Dendritic cell treated with granulocyte-macrophage colony-stimulating factor and Interleukin-4, amounts not matched to agents 40 ng/mL and 50 ng/mL, for 4 days (primary cell): ENCODE measurements at regions not wholly inside any gene's neighbourhood (a gene's known extent, or its start where the extent isn't known, plus 50 kb on each side); places are given as distances from the start of the nearest gene placed in this dataset.

ENCODE experiments used
- H3K27ac Mint-ChIP-seq: one replicate; pipeline ENCODE4 v1.8.0; 2022; ENCODE audit warnings: mild to moderate bottlenecking, mixed read lengths
- H3K27me3 Mint-ChIP-seq: one replicate; pipeline ENCODE4 v1.8.0; 2022; ENCODE audit warnings: mild to moderate bottlenecking, mixed read lengths
- H3K36me3 Mint-ChIP-seq: one replicate; pipeline ENCODE4 v1.8.0; 2022; ENCODE audit warnings: low read depth, mixed read lengths
- H3K4me1 Mint-ChIP-seq: one replicate; pipeline ENCODE4 v1.8.0; 2022; ENCODE audit warnings: low read depth, mixed read lengths
- H3K4me3 Mint-ChIP-seq: one replicate; pipeline ENCODE4 v1.8.0; 2022; ENCODE audit warnings: mild to moderate bottlenecking, moderate library complexity, mixed read lengths
- H3K9me3 Mint-ChIP-seq: one replicate; pipeline ENCODE4 v1.8.0; 2022; ENCODE audit warnings: mixed read lengths
- intact Hi-C: fragments of 100-400 bp; cut with micrococcal nuclease; formaldehyde crosslinking; loops from one replicate; pipeline ENCODE4 v1.15.0; 2022

DNA sequence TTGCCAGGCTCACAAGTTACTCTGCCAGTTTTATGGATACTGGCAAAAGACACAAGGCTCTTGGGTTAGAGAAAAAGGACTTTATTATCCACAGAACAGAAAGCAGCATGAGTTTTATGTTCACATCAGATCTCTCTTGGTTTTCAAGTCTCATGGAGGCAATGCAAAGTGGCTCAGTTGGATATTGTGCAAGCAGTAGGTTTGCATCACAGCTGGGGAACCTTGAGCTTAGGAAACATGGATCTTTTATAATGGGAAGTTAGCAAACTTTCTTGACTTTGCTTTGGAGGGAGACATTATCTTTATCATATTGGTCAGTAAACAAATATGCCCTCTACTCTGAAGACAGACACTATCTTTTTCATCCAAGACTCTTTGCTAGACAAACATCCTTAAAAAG is 109.2 kb upstream of the GRPR start:
- intact Hi-C loops = no loop called here
- no peak overlapping the region for H3K4me3 Mint-ChIP-seq
- H3K36me3 Mint-ChIP-seq = no peaks in the 10 kb centered on the region
- H3K27ac Mint-ChIP-seq = no peak overlapping the region
- no peaks in the 10 kb centered on the region for H3K4me1 Mint-ChIP-seq
- no peaks in the 10 kb centered on the region for H3K27me3 Mint-ChIP-seq
- H3K9me3 Mint-ChIP-seq = no peaks in the 10 kb centered on the region

DNA sequence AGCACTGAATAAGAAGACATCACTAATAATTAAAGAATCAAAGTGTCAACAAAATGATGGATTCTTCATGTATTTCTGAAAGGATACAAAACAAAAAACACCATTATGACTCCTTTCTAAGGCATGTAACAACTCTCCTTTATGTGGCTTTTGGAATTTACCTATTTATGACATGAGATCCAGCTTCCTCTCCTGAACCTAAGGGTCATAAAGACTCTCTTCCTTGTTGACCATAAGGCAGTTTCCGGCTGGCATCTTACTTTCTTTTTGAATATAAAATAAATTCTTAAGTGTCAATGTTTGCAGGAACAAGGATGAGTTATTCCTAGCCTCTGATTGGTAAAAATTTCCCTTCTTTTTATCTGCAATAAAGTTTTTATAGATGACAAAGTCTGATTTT is 111.1 kb upstream of the GRPR start:
- Mint-ChIP-seq H3K9me3 (no peaks in the 10 kb centered on the region), H3K36me3 (no peaks in the 10 kb centered on the region), H3K4me1 (no peaks in the 10 kb centered on the region), H3K4me3 (no peak overlapping the region), H3K27ac (no peak overlapping the region), H3K27me3 (no peaks in the 10 kb centered on the region)
- intact Hi-C loops = no loop called here

DNA sequence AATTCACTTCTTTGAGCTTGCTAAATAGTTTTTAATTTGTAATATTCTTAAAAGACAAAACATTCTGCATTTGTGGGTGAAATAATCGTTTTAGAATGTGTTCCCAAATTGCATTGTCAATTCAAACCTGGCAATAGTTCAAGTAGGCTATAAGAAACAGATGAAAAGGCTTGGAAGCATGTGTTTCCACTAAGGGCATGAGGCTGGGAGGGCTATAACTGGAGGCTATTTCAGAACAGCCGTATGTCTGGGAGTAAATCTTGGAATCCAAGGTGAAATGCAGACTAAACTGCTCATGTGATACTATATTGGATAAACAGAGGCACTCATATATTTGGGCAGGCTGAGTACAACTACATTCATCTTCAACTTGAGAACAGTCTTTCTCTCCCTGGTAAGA is 117.4 kb upstream of the GRPR start:
- Mint-ChIP-seq H3K9me3 (peaks cover 8% of the 10 kb centered on the region), H3K36me3 (no peaks in the 10 kb centered on the region), H3K27me3 (no peaks in the 10 kb centered on the region), H3K4me1 (no peaks in the 10 kb centered on the region), H3K27ac (no peak overlapping the region), H3K4me3 (no peak overlapping the region)
- intact Hi-C loops = no loop called here

DNA sequence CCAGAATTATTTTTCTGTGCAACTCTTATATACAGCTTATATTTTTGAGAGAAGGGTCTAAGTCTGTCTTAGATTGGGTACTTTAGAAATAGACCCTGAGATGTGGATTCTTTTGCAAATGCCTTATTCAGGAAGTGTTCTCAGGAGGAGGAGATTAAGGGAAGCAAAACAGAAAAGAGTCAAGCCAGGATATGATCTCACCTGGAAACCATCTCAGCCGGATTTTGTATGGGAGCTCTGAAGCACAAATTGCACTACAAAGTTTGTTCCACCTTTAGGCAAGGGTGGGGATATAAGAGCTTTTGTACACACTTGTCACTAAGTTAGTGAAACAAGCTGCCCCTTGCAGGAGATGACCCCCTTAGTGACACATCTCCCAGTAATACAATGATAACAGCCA is 121.2 kb upstream of the GRPR start:
- no peaks in the 10 kb centered on the region for H3K36me3 Mint-ChIP-seq
- no peaks in the 10 kb centered on the region for H3K27me3 Mint-ChIP-seq
- no peak overlapping the region for H3K4me3 Mint-ChIP-seq
- no peaks in the 10 kb centered on the region for H3K4me1 Mint-ChIP-seq
- H3K9me3 Mint-ChIP-seq = peaks cover 10% of the 10 kb centered on the region
- no peak overlapping the region for H3K27ac Mint-ChIP-seq
- intact Hi-C loops = no loop called here

DNA sequence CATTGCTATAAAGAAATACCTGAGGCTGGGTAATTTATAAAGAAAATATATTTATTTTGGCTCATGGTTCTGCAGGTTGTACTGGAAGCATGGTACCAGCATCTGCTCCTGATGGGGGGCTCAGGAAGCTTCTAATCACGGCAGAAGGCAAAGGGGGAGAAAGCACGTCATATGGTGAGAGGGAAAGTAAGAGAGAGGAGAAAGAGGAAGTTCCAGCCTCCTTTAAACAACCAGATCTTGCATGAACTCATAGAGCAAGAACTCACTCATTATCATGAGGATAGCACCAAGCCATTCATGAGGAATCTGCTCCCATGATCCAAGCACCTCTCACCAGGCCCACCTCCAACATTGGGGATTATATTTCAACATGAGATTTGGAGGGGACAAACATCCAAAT is 125.0 kb upstream of the GRPR start:
- H3K27ac Mint-ChIP-seq = no peak overlapping the region
- no peaks in the 10 kb centered on the region for H3K27me3 Mint-ChIP-seq
- H3K4me3 Mint-ChIP-seq = no peak overlapping the region
- peaks cover 26% of the 10 kb centered on the region for H3K9me3 Mint-ChIP-seq
- H3K36me3 Mint-ChIP-seq = no peaks in the 10 kb centered on the region
- intact Hi-C loops = no loop called here
- H3K4me1 Mint-ChIP-seq = no peaks in the 10 kb centered on the region

DNA sequence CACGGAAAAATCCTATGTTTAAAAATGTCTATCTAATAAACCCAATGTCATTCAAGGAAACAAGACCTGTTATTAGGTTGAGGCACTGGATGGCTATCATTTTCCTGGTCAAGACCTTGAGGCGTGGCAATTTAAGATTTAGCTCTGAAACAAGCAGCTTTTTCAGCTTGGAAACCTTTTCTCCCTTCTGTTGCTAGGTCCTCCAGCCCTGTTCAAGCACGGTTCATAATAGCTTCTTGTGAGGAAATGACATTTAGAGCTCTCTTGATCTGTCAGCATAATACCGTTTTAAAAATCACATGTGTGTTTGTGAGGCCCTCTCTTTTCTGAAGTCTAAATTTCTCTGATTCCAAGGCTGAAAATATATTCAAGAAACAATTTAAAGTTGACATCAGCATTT is 133.6 kb upstream of the GRPR start:
- no peaks in the 10 kb centered on the region for H3K36me3 Mint-ChIP-seq
- intact Hi-C loops = no loop called here
- peaks cover 11% of the 10 kb centered on the region for H3K9me3 Mint-ChIP-seq
- no peaks in the 10 kb centered on the region for H3K27me3 Mint-ChIP-seq
- H3K4me3 Mint-ChIP-seq = no peak overlapping the region
- H3K4me1 Mint-ChIP-seq = peaks cover 14% of the 10 kb centered on the region
- H3K27ac Mint-ChIP-seq = no peak overlapping the region

DNA sequence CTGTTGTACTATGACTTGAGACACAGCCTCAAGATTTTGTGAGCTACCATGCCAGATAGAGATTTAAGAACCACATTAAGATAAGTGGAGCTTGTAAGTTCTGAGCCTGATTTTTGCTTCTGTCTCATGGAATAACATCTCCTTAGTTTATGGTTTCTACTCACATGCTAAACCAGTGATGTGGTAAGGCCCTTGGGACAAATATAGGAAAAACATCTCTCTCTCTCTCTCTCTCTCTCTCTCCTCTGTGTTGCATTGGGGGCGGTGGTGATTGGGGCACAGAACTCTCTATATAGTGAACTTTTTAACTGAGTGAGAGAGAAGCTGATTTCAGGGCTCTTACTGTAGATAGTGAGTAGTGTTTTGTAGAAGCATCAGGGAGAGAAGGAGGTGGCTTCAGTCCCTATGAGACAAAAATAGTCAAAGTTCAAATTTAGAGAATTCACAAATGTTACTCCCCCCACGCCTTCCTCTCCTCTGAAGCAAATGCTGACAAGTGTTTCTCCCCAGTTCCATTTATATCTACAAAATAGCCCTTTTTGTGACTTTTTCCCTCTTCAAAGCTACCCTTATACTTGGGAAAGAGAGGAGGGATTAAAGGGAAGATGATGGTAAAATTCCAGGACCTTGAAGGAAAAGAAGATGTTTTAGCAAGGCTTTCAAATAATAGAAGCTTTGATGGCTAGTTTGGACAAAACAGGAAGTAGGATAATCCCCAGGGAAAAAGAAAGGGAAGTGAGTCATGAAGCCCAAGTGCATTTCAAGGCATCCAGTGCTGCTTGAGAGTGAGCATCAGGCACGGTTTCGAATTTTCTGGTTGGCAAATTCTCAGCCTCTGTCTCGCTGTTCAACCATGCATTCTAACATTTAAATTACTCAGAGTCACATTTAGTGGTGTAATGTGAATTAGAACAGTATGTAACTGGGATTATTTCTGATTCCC is 134.3 kb upstream of the AP1S2 start:
- Mint-ChIP-seq H3K27ac (no peak overlapping the region), H3K4me1 (peaks cover 14% of the 10 kb centered on the region), H3K4me3 (no peak overlapping the region), H3K9me3 (peaks cover 3% of the 10 kb centered on the region), H3K36me3 (no peaks in the 10 kb centered on the region), H3K27me3 (no peaks in the 10 kb centered on the region)
- intact Hi-C loops = no loop called here

DNA sequence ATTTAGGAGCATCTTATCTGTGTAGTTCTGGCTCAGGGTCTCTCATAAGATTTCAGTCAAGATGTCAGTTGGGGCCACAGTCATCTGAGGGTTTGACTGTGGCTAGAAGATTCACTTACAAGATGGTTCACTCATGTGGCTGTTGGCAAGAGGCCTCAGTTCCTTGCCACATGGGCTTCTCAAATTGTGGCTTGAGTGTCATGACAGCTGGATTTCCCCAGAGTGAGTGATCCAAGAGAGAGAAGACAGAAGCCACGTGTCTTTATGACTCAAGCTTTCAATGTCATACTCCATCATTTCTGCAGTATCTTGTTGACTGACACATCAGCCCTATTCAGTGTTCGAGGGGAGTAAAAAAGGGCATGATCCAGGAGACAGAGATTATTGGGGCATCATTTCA is 131.3 kb upstream of the AP1S2 start:
- no peak overlapping the region for H3K27ac Mint-ChIP-seq
- H3K27me3 Mint-ChIP-seq = no peaks in the 10 kb centered on the region
- H3K4me1 Mint-ChIP-seq = peaks cover 14% of the 10 kb centered on the region
- no peak overlapping the region for H3K4me3 Mint-ChIP-seq
- intact Hi-C loops = no loop called here
- H3K9me3 Mint-ChIP-seq = no peaks in the 10 kb centered on the region
- no peaks in the 10 kb centered on the region for H3K36me3 Mint-ChIP-seq

DNA sequence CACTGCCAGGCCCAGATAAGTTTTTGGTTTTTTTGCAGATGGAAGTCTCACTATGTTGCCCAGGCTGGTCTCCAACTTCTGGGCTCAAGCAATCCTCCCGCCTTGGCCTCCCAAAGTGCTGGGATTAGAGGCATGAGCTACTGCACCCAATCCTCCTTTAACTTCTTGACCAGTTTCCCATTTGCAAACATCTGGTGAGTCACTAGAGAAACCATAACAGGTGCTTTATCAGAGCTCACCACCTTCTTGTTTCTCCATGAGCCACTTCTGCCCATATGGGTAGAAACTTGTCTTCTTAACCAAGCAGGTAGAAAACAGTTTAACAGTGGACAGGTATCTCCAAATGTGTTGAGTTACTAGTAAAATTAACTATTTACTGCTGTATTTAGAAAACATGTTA is 128.4 kb upstream of the AP1S2 start:
- peaks cover 5% of the 10 kb centered on the region for H3K4me1 Mint-ChIP-seq
- H3K4me3 Mint-ChIP-seq = no peak overlapping the region
- intact Hi-C loops = no loop called here
- no peak overlapping the region for H3K27ac Mint-ChIP-seq
- H3K27me3 Mint-ChIP-seq = no peaks in the 10 kb centered on the region
- H3K9me3 Mint-ChIP-seq = no peaks in the 10 kb centered on the region
- no peaks in the 10 kb centered on the region for H3K36me3 Mint-ChIP-seq

DNA sequence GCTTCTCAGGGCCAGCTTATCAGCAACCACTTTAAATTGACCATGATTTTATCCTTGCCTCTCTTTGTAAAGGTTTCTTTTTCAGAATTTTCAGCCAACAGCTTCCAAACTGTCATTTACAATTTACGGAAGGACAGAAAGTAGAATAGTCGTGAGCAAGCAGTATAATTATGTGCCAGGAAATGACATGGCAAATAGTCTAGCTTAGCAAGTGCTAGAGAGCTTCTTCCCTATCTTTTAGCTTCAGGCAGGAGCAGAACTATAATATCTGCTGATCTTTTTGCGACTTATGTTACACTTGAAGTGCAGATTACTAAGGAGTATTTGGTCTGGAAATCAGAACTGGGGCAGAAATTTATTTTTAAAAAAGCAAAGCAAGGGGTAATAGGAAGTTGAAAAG is 123.0 kb upstream of the AP1S2 start:
- H3K27ac Mint-ChIP-seq = peak overlapping the region; percentile 73
- H3K4me3 Mint-ChIP-seq = peak overlapping the region; percentile 9
- no peaks in the 10 kb centered on the region for H3K36me3 Mint-ChIP-seq
- intact Hi-C loops = no loop called here
- H3K27me3 Mint-ChIP-seq = no peaks in the 10 kb centered on the region
- H3K9me3 Mint-ChIP-seq = no peaks in the 10 kb centered on the region
- peaks cover 39% of the 10 kb centered on the region for H3K4me1 Mint-ChIP-seq

DNA sequence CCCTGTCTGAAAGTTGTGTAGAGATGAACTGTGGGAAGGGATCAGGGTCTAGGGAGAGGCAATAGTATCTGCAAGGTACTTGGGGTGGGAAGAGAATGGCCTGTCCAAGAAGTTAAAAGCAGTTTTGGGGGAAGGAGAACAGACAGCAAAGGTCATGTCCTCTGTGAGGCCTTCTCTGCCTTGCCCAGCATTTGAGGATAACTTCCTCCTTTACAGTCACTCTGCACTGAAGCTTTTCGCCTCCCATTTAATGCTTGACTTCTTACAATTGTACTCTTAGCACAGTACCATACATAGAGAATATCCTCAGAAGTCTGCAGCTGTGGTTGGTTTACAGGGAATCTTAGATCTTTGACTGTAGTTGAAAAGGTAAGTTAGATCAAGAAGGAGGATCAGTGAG is 121.8 kb upstream of the AP1S2 start:
- Mint-ChIP-seq H3K4me1 (peaks cover 43% of the 10 kb centered on the region), H3K27ac (peak overlapping the region; percentile 60), H3K9me3 (no peaks in the 10 kb centered on the region), H3K27me3 (no peaks in the 10 kb centered on the region), H3K4me3 (no peak overlapping the region), H3K36me3 (no peaks in the 10 kb centered on the region)
- intact Hi-C loops = no loop called here

DNA sequence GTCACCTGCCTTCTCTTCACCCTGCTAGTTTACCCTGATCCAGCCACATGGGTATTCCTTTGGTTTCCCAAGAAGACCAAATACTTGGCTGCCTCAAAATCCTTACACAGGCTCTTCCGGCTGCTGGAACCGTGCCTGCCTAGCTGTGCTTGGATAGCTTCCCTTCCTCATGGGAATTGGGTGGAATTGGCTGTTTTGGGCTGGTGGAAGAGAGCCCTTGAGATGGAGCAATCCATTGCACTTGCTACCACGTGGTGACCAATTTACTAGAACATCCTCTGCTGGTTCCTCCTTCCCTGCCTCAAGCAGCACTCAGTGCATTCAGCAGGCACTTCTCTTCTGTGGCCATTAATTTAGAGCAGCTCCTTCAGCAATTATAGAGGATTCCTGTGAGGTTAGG is 119.3 kb upstream of the AP1S2 start:
- H3K4me3 Mint-ChIP-seq = no peak overlapping the region
- H3K27ac Mint-ChIP-seq = peak overlapping the region; percentile 28
- H3K27me3 Mint-ChIP-seq = no peaks in the 10 kb centered on the region
- no peaks in the 10 kb centered on the region for H3K36me3 Mint-ChIP-seq
- no peaks in the 10 kb centered on the region for H3K9me3 Mint-ChIP-seq
- intact Hi-C loops = loop anchor here (5.0 kb wide), 3 partner anchors 122 to 287 kb away; partner anchors contain the start of gene AP1S2
- peaks cover 43% of the 10 kb centered on the region for H3K4me1 Mint-ChIP-seq

DNA sequence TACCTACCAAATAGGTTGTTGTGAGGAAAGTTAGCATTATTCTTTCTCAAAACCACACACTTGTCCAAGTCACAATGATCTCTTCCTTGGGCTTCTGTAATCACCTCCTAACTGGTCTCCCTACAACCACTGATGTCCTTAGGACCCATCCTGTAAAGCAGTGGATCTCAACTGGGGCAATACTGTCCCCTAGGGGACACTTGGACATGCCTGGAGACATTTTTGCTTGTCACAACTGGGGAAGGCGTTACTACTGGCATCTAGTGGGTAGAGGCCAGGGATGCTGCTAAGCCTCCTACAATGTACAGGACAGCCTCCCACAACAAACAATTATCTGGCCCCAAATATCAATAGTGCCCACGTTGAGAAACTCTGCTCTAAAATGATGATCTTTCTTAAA is 118.7 kb upstream of the AP1S2 start:
- H3K27ac Mint-ChIP-seq = peak overlapping the region; percentile 28
- no peak overlapping the region for H3K4me3 Mint-ChIP-seq
- no peaks in the 10 kb centered on the region for H3K9me3 Mint-ChIP-seq
- intact Hi-C loops = loop anchor here (5.0 kb wide), 3 partner anchors 121 to 286 kb away; partner anchors contain the start of gene AP1S2
- no peaks in the 10 kb centered on the region for H3K27me3 Mint-ChIP-seq
- peaks cover 43% of the 10 kb centered on the region for H3K4me1 Mint-ChIP-seq
- H3K36me3 Mint-ChIP-seq = no peaks in the 10 kb centered on the region

DNA sequence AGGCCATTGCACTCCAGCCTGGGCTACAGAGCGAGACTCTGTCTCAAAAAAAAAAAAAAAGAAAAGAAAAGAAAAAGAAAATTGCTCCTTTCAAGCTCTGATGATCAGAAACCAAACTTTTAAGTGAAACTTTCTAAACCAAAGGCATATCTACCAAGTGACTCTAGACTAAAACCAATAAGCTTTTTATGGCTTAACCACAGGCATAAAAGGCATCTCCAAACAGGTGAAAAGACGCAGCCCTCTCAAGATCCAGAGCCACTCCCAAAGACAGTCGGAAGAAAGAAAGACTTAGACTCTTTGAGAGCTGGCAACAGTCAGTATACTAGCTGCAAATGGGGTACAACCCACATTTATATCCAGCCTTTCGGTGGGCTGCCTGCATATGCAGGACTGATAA is 117.1 kb upstream of the AP1S2 start:
- H3K4me3 Mint-ChIP-seq = no peak overlapping the region
- H3K4me1 Mint-ChIP-seq = peaks cover 31% of the 10 kb centered on the region
- H3K27me3 Mint-ChIP-seq = no peaks in the 10 kb centered on the region
- H3K9me3 Mint-ChIP-seq = no peaks in the 10 kb centered on the region
- intact Hi-C loops = loop anchor here (5.0 kb wide), 3 partner anchors 119 to 284 kb away; partner anchors contain the start of gene AP1S2
- no peak overlapping the region for H3K27ac Mint-ChIP-seq
- no peaks in the 10 kb centered on the region for H3K36me3 Mint-ChIP-seq

DNA sequence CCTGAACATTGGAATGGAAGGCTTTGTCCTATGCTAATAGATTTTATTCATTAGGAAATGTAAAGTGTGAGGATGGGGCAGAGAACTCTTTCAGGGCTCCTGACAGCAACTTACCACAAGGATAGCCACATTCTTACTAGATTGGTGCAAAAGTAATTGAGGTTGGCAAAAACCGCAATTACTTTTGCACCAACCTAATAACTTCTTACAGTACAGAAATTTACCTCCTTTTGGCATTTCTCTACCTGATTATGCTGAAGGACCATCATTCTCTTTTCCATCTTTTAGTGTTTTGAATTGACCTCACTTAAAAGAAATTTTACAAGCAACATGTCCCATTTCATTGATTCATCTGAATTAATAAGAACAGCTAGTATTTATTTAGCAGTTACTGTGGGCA is 109.2 kb upstream of the AP1S2 start:
- H3K27ac Mint-ChIP-seq = no peak overlapping the region
- no peaks in the 10 kb centered on the region for H3K27me3 Mint-ChIP-seq
- H3K36me3 Mint-ChIP-seq = no peaks in the 10 kb centered on the region
- H3K4me1 Mint-ChIP-seq = peaks cover 5% of the 10 kb centered on the region
- no peaks in the 10 kb centered on the region for H3K9me3 Mint-ChIP-seq
- intact Hi-C loops = no loop called here
- H3K4me3 Mint-ChIP-seq = no peak overlapping the region
